GM12878 (cell line): ENCODE measurements at regions not wholly inside any gene's neighbourhood (a gene's known extent, or its start where the extent isn't known, plus 50 kb on each side); places are given as distances from the start of the nearest gene placed in this dataset.

Experiments
- ATAC-seq: fragments of 200-7000 bp; cut with Tn5 transposase; 3 replicates; pipeline ENCODE4 v1.9.1; 2020; ENCODE audit warnings: mild to moderate bottlenecking, moderate library complexity
- BruUV-seq: library from RNA; stranded (reverse); fragments of 400-500 nt; replicated peaks from 2 replicates; lab custom pipeline; 2021; lab: Mats Ljungman, UMichigan
- CTCF ChIA-PET: fragments of 300-600 bp; sonication (Branson Sonifier 250); formaldehyde crosslinking; extraction: SDS; loops from one replicate; lab custom pipeline; 2021; ENCODE audit warnings: inconsistent platforms; lab: Yijun Ruan, JAX
- POLR2A ChIA-PET: fragments of 350-600 bp; formaldehyde crosslinking; extraction: SDS; loops from one replicate; lab custom pipeline; 2021; ENCODE audit warnings: inconsistent platforms; lab: Charles Lee
- RAD21 ChIA-PET: fragments of 300-600 bp; sonication (Branson Sonifier 250); formaldehyde crosslinking; loops from one replicate; lab custom pipeline; 2023; ENCODE audit warnings: antibody characterized with exemption; ENCODE audit not compliant: unreplicated experiment; lab: Charles Lee
- SMC1A ChIA-PET: fragments of 300-600 bp; sonication (Branson Sonifier 250); formaldehyde crosslinking; loops from one replicate; lab custom pipeline; 2023; ENCODE audit not compliant: unreplicated experiment, uncharacterized antibody; lab: Charles Lee
- DNase-seq: peaks from one replicate; pipeline ENCODE4 v3.0.0-alpha.2; 2011; ENCODE audit warnings: low read depth, low spot score
- FAIRE-seq: peaks from 3 replicates; lab custom pipeline; 2011; peaks lifted over from hg19 to GRCh38; lab: Jason Lieb, UNC
- H2AFZ ChIP-seq: 2 replicates; pipeline ENCODE4 v1.6.0; 2011; ENCODE audit warnings: low read depth, low read length, control low read depth; ENCODE audit not compliant: control insufficient read depth
- H3K27ac ChIP-seq: 2 replicates; pipeline ENCODE4 v1.5.1; 2011; ENCODE audit warnings: control low read depth; ENCODE audit not compliant: control insufficient read depth, insufficient read depth
- H3K27me3 ChIP-seq, 2 experiments: replicated peaks in 1 of 2; 2 replicates each; pipeline versions ENCODE4 v1.6.0 to v1.6.1; 2011; ENCODE audit warnings: low read length in 1 of 2; ENCODE audit not compliant: control insufficient read depth in 2 of 2, insufficient read depth in 2 of 2
- H3K36me3 ChIP-seq, 2 experiments: 2 replicates each; pipeline ENCODE4 v1.5.1; 2011; ENCODE audit warnings: low read length in 1 of 2; ENCODE audit not compliant: control insufficient read depth in 2 of 2, insufficient read depth in 2 of 2
- H3K4me1 ChIP-seq: 2 replicates; pipeline ENCODE4 v1.6.1; 2011; ENCODE audit warnings: mild to moderate bottlenecking, low read length, moderate library complexity, mixed read lengths; ENCODE audit not compliant: control insufficient read depth, insufficient read depth
- H3K4me2 ChIP-seq: 2 replicates; pipeline ENCODE4 v1.6.0; 2011; ENCODE audit warnings: control low read depth; ENCODE audit not compliant: control insufficient read depth, insufficient read depth
- H3K4me3 ChIP-seq: fragments of 200-600 bp; sonication (generic); 2 replicates; pipeline ENCODE4 v1.5.1; 2016
- H3K79me2 ChIP-seq: 2 replicates; pipeline ENCODE4 v1.6.0; 2011; ENCODE audit warnings: low read length; ENCODE audit not compliant: control insufficient read depth, insufficient read depth
- H3K9ac ChIP-seq: 2 replicates; pipeline ENCODE4 v1.8.0; 2011; ENCODE audit warnings: low read length, control low read depth, mixed read lengths; ENCODE audit not compliant: control insufficient read depth, insufficient read depth
- H3K9me3 ChIP-seq: replicated peaks from 3 replicates; pipeline ENCODE4 v1.5.1; 2011; ENCODE audit warnings: mild to moderate bottlenecking, low read length; ENCODE audit not compliant: control insufficient read depth, insufficient read depth
- H4K20me1 ChIP-seq: 2 replicates; pipeline ENCODE4 v1.6.0; 2011; ENCODE audit not compliant: control insufficient read depth, insufficient read depth
- BHLHE40 ChIP-seq, 2 experiments: fragments of 450-650 bp in 1 of 2; IDR thresholded peaks; 2 replicates each; pipeline ENCODE4 v1.6.1; 2011 to 2017; ENCODE audit warnings: low read depth in 2 of 2, borderline replicate concordance in 1 of 2, improper control_type of control experiment in 1 of 2, low read length in 1 of 2, mild to moderate bottlenecking in 1 of 2
- CHD4 ChIP-seq: fragments of 200-600 bp; sonication (generic); IDR thresholded peaks from 2 replicates; pipeline ENCODE4 v1.6.1; 2016; ENCODE audit warnings: mild to moderate bottlenecking
- CREB1 ChIP-seq: IDR thresholded peaks from 2 replicates; pipeline ENCODE4 v1.6.1; 2012; ENCODE audit warnings: low read depth, mild to moderate bottlenecking, inconsistent platforms
- EP300 ChIP-seq, 2 experiments: fragments of 150-350 bp in 1 of 2; IDR thresholded peaks; 2 replicates each; pipeline ENCODE4 v1.6.1; 2011 to 2012; ENCODE audit warnings: low read depth in 2 of 2, low read length in 2 of 2, borderline replicate concordance in 1 of 2, improper control_type of control experiment in 1 of 2, inconsistent platforms in 1 of 2; ENCODE audit not compliant: control insufficient read depth in 1 of 2
- EZH2 ChIP-seq: IDR thresholded peaks from 2 replicates; pipeline ENCODE4 v1.6.1; 2012; ENCODE audit warnings: low read depth, mild to moderate bottlenecking, control low read depth, inconsistent platforms, low read length, borderline replicate concordance; ENCODE audit not compliant: control insufficient read depth
- MTA2 ChIP-seq: fragments of 450-650 bp; IDR thresholded peaks from 2 replicates; pipeline ENCODE4 v1.6.1; 2016; ENCODE audit warnings: low read depth, mild to moderate bottlenecking, moderate library complexity
- MXI1 ChIP-seq: fragments of 150-350 bp; IDR thresholded peaks from 2 replicates; pipeline ENCODE4 v1.6.1; 2011; ENCODE audit warnings: low read depth, mild to moderate bottlenecking, inconsistent platforms, low read length, improper control_type of control experiment
- TCF12 ChIP-seq: IDR thresholded peaks from 2 replicates; pipeline ENCODE4 v1.6.1; 2011; ENCODE audit warnings: low read depth, mild to moderate bottlenecking, low read length
- ZBED1 ChIP-seq: IDR thresholded peaks from 2 replicates; pipeline ENCODE4 v1.6.1; 2016; ENCODE audit warnings: borderline replicate concordance
- ZNF622 ChIP-seq: fragments of 450-650 bp; IDR thresholded peaks from 2 replicates; pipeline ENCODE4 v1.6.1; 2017; ENCODE audit warnings: mild to moderate bottlenecking, inconsistent platforms
- ZSCAN29 ChIP-seq: fragments of 450-650 bp; IDR thresholded peaks from 2 replicates; pipeline ENCODE4 v1.6.1; 2017; ENCODE audit warnings: mild to moderate bottlenecking, moderate library complexity
- WGBS: methylation state at CpG from one replicate; pipeline ENCODE4 v1.1.6; 2016; ENCODE audit warnings: low lambda C conversion rate; ENCODE audit not compliant: insufficient replicate concordance, insufficient coverage; ENCODE audit errors: missing lambda C conversion rate; 5-methylcytosine and 5-hydroxymethylcytosine counted together
- in situ Hi-C: fragments of 300-500 bp; cut with MboI; formaldehyde crosslinking; loops from 9 replicates; pipeline ENCODE4 v1.14.3; 2018; ENCODE audit warnings: mixed read lengths
- intact Hi-C: fragments of 100-400 bp; cut with micrococcal nuclease; formaldehyde crosslinking; loops from one replicate; pipeline ENCODE4 v1.14.2; 2022; ENCODE audit not compliant: unreplicated experiment
- TF ChIP-seq, protein P1 (sequence below): fragments of 450-650 bp; IDR thresholded peaks from 2 replicates; pipeline ENCODE4 v1.6.1; 2018; ENCODE audit warnings: mild to moderate bottlenecking, low read depth, moderate library complexity; ENCODE audit not compliant: partially characterized antibody
- TF ChIP-seq, protein P2 (sequence below): fragments of 450-650 bp; formaldehyde crosslinking; IDR thresholded peaks from 2 replicates; pipeline ENCODE4 v1.4.0; 2022; ENCODE audit warnings: mild to moderate bottlenecking, moderate library complexity
- TF ChIP-seq, protein P3 (sequence below): fragments of 450-650 bp; IDR thresholded peaks from 2 replicates; pipeline ENCODE4 v1.6.1; 2016; ENCODE audit warnings: mild to moderate bottlenecking

DNA sequence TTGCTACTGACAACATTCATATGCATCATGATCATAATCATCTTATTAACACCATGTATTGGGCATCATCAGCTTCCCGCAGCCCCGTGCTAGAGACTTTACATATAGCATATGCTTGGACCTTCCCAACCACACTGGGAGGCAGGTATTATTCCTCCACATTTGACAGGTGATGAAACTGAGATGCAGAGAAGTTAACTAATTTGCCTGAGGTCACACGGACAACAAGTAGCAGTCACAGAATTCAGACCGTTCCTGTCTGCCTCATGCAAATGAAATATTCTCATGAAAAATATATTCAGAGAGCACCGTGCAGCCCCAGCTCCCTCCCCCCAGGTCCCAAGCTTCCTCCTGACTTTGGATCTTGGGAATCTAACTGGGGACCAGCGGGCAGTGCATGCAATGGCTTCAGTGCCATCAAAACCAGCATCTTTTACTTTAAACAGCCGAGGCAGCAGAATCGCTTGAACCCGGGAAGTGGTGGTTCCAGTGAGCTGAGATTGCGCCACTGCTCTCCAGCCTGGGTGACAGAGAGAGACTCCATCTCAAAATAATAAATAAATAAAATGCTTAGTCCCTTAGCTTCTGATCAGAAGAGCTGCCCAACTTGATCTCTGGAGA, 112.2 kb upstream of the GPR26 start:
- DNase-seq: peak; percentile 61
- peaks cover 83% of the 10 kb centered on the region for H3K4me1 ChIP-seq
- BruUV-seq: TSS peak; percentile 85
- ChIA-PET RAD21 (interaction anchor here (0.6 to 3.5 kb wide), 10 partner anchors 19 to 508 kb away, joined by 3 to 17 read pairs (median 6); partner anchors contain the start of gene BUB3), SMC1A (interaction anchor here (0.7 to 3.6 kb wide), 14 partner anchors 17 to 532 kb away, joined by 3 to 16 read pairs (median 6); no protein-coding TSS in a partner anchor), CTCF (interaction anchor here (0.6 to 2.4 kb wide), 10 partner anchors 15 to 511 kb away, joined by 3 to 10 read pairs (median 3); no protein-coding TSS in a partner anchor), POLR2A (interaction anchor here (0.9 to 1.2 kb wide), 2 partner anchors 162 to 393 kb away, joined by 3 read pairs; no protein-coding TSS in a partner anchor)
- under 1% methylated on average over 10 of the region's 10 CpGs for WGBS
- H3K27ac ChIP-seq: peak overlapping the region; percentile 85
- in situ Hi-C loops: loop anchor here (5.0 kb wide), 3 partner anchors 162 to 512 kb away; no protein-coding TSS in a partner anchor
- intact Hi-C loops: loop anchor here (1.0 to 5.0 kb wide), 6 partner anchors 15 to 402 kb away; partner anchors contain the start of gene BUB3
- H2AFZ ChIP-seq: no peak overlapping the region; the same call in 1 of the 2 replicates
- ATAC-seq: peak; percentile 50
- H3K4me3 ChIP-seq: 0 out of 2 replicates have a peak overlapping the region, but pooled peaks have one; percentile 2
- no peaks in the 10 kb centered on the region for H3K27me3 ChIP-seq
- H3K9me3 ChIP-seq: peaks cover 3% of the 10 kb centered on the region; the same call in 2 of the 3 replicates
- no peaks in the 10 kb centered on the region for H3K79me2 ChIP-seq
- H3K4me2 ChIP-seq: peak overlapping the region; percentile 88
- H4K20me1 ChIP-seq: no peaks in the 10 kb centered on the region
- peak; percentile 75 for FAIRE-seq
- H3K36me3 ChIP-seq: no peaks in the 10 kb centered on the region; a peak in 1 of 4 replicates
- H3K9ac ChIP-seq: peak overlapping the region; percentile 18; the same call in 1 of the 2 replicates
- TF ChIP-seq EZH2 (no peak), ZBED1 (0 out of 2 replicates have a peak, but pooled peaks have one; percentile 14), EP300 (IDR thresholded peaks at IDR 0.05; ENCODE audit: borderline replicate concordance in 1 of 2, control insufficient read depth in 1 of 2, low read depth in 2 of 2, low read length in 2 of 2) (peak in 1 of 2 experiments; percentile 26; a peak in 1 of 4 replicates), ZSCAN29 (no peak), CHD4 (no peak), MTA2 (no peak), CREB1 (no peak), MXI1 (no peak), TCF12 (peak; percentile 43; the same call in 1 of the 2 replicates), BHLHE40 (IDR thresholded peaks at IDR 0.05; ENCODE audit: borderline replicate concordance in 1 of 2, low read depth in 2 of 2, low read length in 1 of 2) (peak; percentile 9 to 22; a peak in 1 of 4 replicates), ZNF622 (no peak)
- TF ChIP-seq, protein P1, sequence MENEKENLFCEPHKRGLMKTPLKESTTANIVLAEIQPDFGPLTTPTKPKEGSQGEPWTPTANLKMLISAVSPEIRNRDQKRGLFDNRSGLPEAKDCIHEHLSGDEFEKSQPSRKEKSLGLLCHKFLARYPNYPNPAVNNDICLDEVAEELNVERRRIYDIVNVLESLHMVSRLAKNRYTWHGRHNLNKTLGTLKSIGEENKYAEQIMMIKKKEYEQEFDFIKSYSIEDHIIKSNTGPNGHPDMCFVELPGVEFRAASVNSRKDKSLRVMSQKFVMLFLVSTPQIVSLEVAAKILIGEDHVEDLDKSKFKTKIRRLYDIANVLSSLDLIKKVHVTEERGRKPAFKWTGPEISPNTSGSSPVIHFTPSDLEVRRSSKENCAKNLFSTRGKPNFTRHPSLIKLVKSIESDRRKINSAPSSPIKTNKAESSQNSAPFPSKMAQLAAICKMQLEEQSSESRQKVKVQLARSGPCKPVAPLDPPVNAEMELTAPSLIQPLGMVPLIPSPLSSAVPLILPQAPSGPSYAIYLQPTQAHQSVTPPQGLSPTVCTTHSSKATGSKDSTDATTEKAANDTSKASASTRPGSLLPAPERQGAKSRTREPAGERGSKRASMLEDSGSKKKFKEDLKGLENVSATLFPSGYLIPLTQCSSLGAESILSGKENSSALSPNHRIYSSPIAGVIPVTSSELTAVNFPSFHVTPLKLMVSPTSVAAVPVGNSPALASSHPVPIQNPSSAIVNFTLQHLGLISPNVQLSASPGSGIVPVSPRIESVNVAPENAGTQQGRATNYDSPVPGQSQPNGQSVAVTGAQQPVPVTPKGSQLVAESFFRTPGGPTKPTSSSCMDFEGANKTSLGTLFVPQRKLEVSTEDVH: no peak
- TF ChIP-seq, protein P2, sequence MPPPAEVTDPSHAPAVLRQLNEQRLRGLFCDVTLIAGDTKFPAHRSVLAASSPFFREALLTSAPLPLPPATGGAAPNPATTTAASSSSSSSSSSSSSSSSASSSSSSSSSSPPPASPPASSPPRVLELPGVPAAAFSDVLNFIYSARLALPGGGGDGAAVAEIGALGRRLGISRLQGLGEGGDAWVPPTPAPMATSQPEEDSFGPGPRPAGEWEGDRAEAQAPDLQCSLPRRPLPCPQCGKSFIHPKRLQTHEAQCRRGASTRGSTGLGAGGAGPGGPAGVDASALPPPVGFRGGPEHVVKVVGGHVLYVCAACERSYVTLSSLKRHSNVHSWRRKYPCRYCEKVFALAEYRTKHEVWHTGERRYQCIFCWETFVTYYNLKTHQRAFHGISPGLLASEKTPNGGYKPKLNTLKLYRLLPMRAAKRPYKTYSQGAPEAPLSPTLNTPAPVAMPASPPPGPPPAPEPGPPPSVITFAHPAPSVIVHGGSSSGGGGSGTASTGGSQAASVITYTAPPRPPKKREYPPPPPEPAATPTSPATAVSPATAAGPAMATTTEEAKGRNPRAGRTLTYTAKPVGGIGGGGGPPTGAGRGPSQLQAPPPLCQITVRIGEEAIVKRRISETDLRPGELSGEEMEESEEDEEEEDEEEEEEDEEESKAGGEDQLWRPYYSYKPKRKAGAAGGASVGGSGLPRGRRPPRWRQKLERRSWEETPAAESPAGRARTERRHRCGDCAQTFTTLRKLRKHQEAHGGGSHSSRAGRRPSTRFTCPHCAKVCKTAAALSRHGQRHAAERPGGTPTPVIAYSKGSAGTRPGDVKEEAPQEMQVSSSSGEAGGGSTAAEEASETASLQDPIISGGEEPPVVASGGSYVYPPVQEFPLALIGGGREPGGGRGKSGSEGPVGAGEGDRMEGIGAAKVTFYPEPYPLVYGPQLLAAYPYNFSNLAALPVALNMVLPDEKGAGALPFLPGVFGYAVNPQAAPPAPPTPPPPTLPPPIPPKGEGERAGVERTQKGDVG (CRISPR knock-in tag): no peak
- TF ChIP-seq, protein P3, sequence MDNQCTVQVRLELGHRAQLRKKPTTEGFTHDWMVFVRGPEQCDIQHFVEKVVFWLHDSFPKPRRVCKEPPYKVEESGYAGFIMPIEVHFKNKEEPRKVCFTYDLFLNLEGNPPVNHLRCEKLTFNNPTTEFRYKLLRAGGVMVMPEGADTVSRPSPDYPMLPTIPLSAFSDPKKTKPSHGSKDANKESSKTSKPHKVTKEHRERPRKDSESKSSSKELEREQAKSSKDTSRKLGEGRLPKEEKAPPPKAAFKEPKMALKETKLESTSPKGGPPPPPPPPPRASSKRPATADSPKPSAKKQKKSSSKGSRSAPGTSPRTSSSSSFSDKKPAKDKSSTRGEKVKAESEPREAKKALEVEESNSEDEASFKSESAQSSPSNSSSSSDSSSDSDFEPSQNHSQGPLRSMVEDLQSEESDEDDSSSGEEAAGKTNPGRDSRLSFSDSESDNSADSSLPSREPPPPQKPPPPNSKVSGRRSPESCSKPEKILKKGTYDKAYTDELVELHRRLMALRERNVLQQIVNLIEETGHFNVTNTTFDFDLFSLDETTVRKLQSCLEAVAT: no peak
